Superior temporal gyrus (tissue), 1 donor: ENCODE measurements at regions not wholly inside any gene's neighbourhood (a gene's known extent, or its start where the extent isn't known, plus 50 kb on each side); places are given as distances from the start of the nearest gene placed in this dataset.
A peak's percentile ranks its signal among the peaks of the same experiment; 100 is the strongest.
"Not testable (repeated sequence)": the region's sequence is repeated elsewhere in the genome, so short reads cannot be mapped to it uniquely, and the experiment has no call there.

Experiments used
- DNase-seq: peaks from one replicate; pipeline ENCODE4 v3.0.0-alpha.2; 2016; ENCODE audit errors: extremely low spot score

- DNase-seq = no peak
Observed at GRCh38 chr5:77909237-77909636, 133.1 kb upstream of the TBCA start.

- DNase-seq = no peak
Observed at GRCh38 chr5:77908787-77909186, 132.6 kb upstream of the TBCA start.

- no peak for DNase-seq
Observed at GRCh38 chr5:77907786-77908185, 131.6 kb upstream of the TBCA start.

- DNase-seq = no peak
Observed at GRCh38 chr5:77906806-77907205, 130.7 kb upstream of the TBCA start.

GRCh38 chr5:77904362-77904761 lies 128.2 kb upstream of the TBCA start:
- no peak for DNase-seq

- peak; percentile 95 for DNase-seq
Observed at GRCh38 chr5:77900691-77901090, 124.6 kb upstream of the TBCA start.

GRCh38 chr5:77898385-77898784 lies 122.2 kb upstream of the TBCA start:
- DNase-seq = peak; percentile 96

GRCh38 chr5:77896338-77896737 lies 120.2 kb upstream of the TBCA start:
- no peak for DNase-seq

- DNase-seq = not testable (repeated sequence)
Observed at GRCh38 chr5:77894103-77894502, 118.0 kb upstream of the TBCA start.

- DNase-seq = peak; percentile 68
Observed at GRCh38 chr5:77893225-77893860, 117.2 kb upstream of the TBCA start.

GRCh38 chr5:77892061-77893010 lies 116.2 kb upstream of the TBCA start:
- no peak for DNase-seq

GRCh38 chr5:77885519-77885918 lies 109.4 kb upstream of the TBCA start:
- no peak for DNase-seq

- DNase-seq = no peak
Observed at GRCh38 chr5:77882670-77883257, 106.6 kb upstream of the TBCA start.

GRCh38 chr5:77881528-77881927 lies 105.4 kb upstream of the TBCA start:
- no peak for DNase-seq

- no peak for DNase-seq
Observed at GRCh38 chr5:77877516-77878355, 101.6 kb upstream of the TBCA start.

GRCh38 chr5:77876862-77877502 lies 100.8 kb upstream of the TBCA start:
- no peak for DNase-seq

- no peak for DNase-seq
Observed at GRCh38 chr5:77876316-77876715, 100.2 kb upstream of the TBCA start.

- no peak for DNase-seq
Observed at GRCh38 chr5:77874691-77875090, 98.6 kb upstream of the TBCA start.

- DNase-seq = no peak
Observed at GRCh38 chr5:77873239-77873638, 97.1 kb upstream of the TBCA start.

GRCh38 chr5:77871946-77872345 lies 95.8 kb upstream of the TBCA start:
- no peak for DNase-seq

- DNase-seq = no peak
Observed at GRCh38 chr5:77871016-77871415, 94.9 kb upstream of the TBCA start.
